NOMO-1 (cell line): ENCODE measurements at regions not wholly inside any gene's neighbourhood (a gene's known extent, or its start where the extent isn't known, plus 50 kb on each side); places are given as distances from the start of the nearest gene placed in this dataset.
"Not testable (repeated sequence)": the region's sequence is repeated elsewhere in the genome, so short reads cannot be mapped to it uniquely, and the experiment has no call there.

Experiments
- DNase-seq, 2 experiments: peaks; one replicate each; lab custom pipeline; 2025; ENCODE audit not compliant: unreplicated experiment in 2 of 2; lab: John Stamatoyannopoulos, UW

- DNase-seq, result not testable (repeated sequence)
Observed at GRCh38 chr17:72464221-72464620, 343.4 kb downstream of the SOX9 start.

- DNase-seq, result no peak
Observed at GRCh38 chr17:72465191-72466024, 344.6 kb downstream of the SOX9 start.

GRCh38 chr17:72466199-72466598, 345.4 kb downstream of the SOX9 start:
- DNase-seq, result no peak

GRCh38 chr17:72466606-72467005, 345.8 kb downstream of the SOX9 start:
- no peak for DNase-seq

- no peak for DNase-seq
Observed at GRCh38 chr17:72467841-72468653, 347.2 kb downstream of the SOX9 start.

GRCh38 chr17:72468841-72469240, 348.0 kb downstream of the SOX9 start:
- no peak for DNase-seq

- no peak for DNase-seq
Observed at GRCh38 chr17:72470121-72470705, 349.4 kb downstream of the SOX9 start.

GRCh38 chr17:72470734-72471133, 349.9 kb downstream of the SOX9 start:
- no peak for DNase-seq

GRCh38 chr17:72471296-72471695, 350.5 kb downstream of the SOX9 start:
- no peak for DNase-seq

GRCh38 chr17:72472106-72472505, 351.3 kb downstream of the SOX9 start:
- no peak for DNase-seq

- DNase-seq, result not testable (repeated sequence)
Observed at GRCh38 chr17:72472853-72473390, 352.1 kb downstream of the SOX9 start.

GRCh38 chr17:72474243-72474642, 353.4 kb downstream of the SOX9 start:
- no peak for DNase-seq

GRCh38 chr17:72474719-72475477, 354.1 kb downstream of the SOX9 start:
- no peak for DNase-seq

GRCh38 chr17:72476134-72476533, 355.3 kb downstream of the SOX9 start:
- DNase-seq, result no peak

GRCh38 chr17:72476575-72476986, 355.8 kb downstream of the SOX9 start:
- DNase-seq, result no peak

- DNase-seq, result no peak
Observed at GRCh38 chr17:72477491-72477890, 356.7 kb downstream of the SOX9 start.

GRCh38 chr17:72479113-72479512, 358.3 kb downstream of the SOX9 start:
- DNase-seq, result no peak

GRCh38 chr17:72481572-72481971, 360.8 kb downstream of the SOX9 start:
- DNase-seq, result no peak

GRCh38 chr17:72485596-72485995, 364.8 kb downstream of the SOX9 start:
- DNase-seq, result no peak

GRCh38 chr17:72486806-72487205, 366.0 kb downstream of the SOX9 start:
- no peak for DNase-seq
